H1 (cell line): ENCODE measurements at regions not wholly inside any gene's neighbourhood (a gene's known extent, or its start where the extent isn't known, plus 50 kb on each side); places are given as distances from the start of the nearest gene placed in this dataset.

ENCODE experiments used
- CTCF ChIA-PET: fragments of 300-600 bp; sonication (Branson Sonifier 250); formaldehyde crosslinking; loops from one replicate; lab custom pipeline; 2021; ENCODE audit not compliant: partially characterized antibody; lab: Charles Lee
- POLR2A ChIA-PET: fragments of 300-600 bp; sonication (Branson Sonifier 250); formaldehyde crosslinking; loops from one replicate; lab custom pipeline; 2021; ENCODE audit warnings: inconsistent platforms; ENCODE audit not compliant: partially characterized antibody; lab: Charles Lee
- DNase-seq, 2 experiments: peaks; one replicate each; pipeline versions ENCODE4 v3.0.0 to v3.0.0-alpha.2; 2010 to 2022; ENCODE audit warnings: low spot score in 2 of 2, low read depth in 1 of 2, mixed read lengths in 1 of 2
- FAIRE-seq: peaks from 2 replicates; lab custom pipeline; 2011; peaks lifted over from hg19 to GRCh38; lab: Jason Lieb, UNC
- H2AFZ ChIP-seq: 2 replicates; pipeline ENCODE4 v1.8.1; 2012; ENCODE audit warnings: low read length, inconsistent platforms
- H2AK5ac ChIP-seq: 2 replicates; pipeline ENCODE4 v1.6.1; 2013; ENCODE audit warnings: low read depth, low read length
- H2BK120ac ChIP-seq: replicated peaks from 2 replicates; pipeline ENCODE3; 2013; ENCODE audit warnings: low read depth, low read length, inconsistent platforms
- H2BK12ac ChIP-seq: 2 replicates; pipeline ENCODE4 v1.6.1; 2013; ENCODE audit warnings: low read depth, low read length
- H2BK15ac ChIP-seq: 2 replicates; pipeline ENCODE4 v1.6.1; 2013; ENCODE audit warnings: low read length
- H2BK20ac ChIP-seq: 2 replicates; pipeline ENCODE4 v1.6.1; 2013; ENCODE audit warnings: low read length
- H2BK5ac ChIP-seq: 2 replicates; pipeline ENCODE4 v1.6.1; 2013; ENCODE audit warnings: low read depth, low read length
- H3K14ac ChIP-seq: 2 replicates; pipeline ENCODE4 v1.6.1; 2013; ENCODE audit warnings: inconsistent platforms; ENCODE audit not compliant: insufficient read length
- H3K18ac ChIP-seq: 2 replicates; pipeline ENCODE4 v1.6.1; 2013; ENCODE audit warnings: low read length; ENCODE audit errors: extremely low read depth
- H3K23ac ChIP-seq: 2 replicates; pipeline ENCODE4 v1.6.1; 2013; ENCODE audit warnings: inconsistent platforms; ENCODE audit not compliant: insufficient read length
- H3K23me2 ChIP-seq: 2 replicates; pipeline ENCODE4 v1.6.1; 2013; ENCODE audit warnings: low read depth, low read length
- H3K27ac ChIP-seq: 2 replicates; pipeline ENCODE4 v1.6.1; 2011; ENCODE audit warnings: low read depth, low read length, inconsistent platforms
- H3K27me3 ChIP-seq, 4 experiments: replicated peaks in 1 of 4; 1 replicate in 1 of 4; 2 replicates in 3 of 4; pipeline versions ENCODE4 v1.6.1 to v1.8.1; 2011 to 2013; ENCODE audit warnings: low read length in 3 of 4, mild to moderate bottlenecking in 3 of 4, inconsistent platforms in 2 of 4, mixed read lengths in 2 of 4, moderate library complexity in 1 of 4; ENCODE audit not compliant: control insufficient read depth in 3 of 4, insufficient read depth in 3 of 4; ENCODE audit errors: extremely low read depth in 1 of 4
- H3K36me3 ChIP-seq, 4 experiments: 2 replicates each; pipeline versions ENCODE4 v1.6.1 to v1.8.1; 2011 to 2013; ENCODE audit warnings: mild to moderate bottlenecking in 4 of 4, low read length in 3 of 4, moderate library complexity in 2 of 4, control low read depth in 1 of 4, inconsistent platforms in 1 of 4; ENCODE audit not compliant: insufficient read depth in 4 of 4, control insufficient read depth in 2 of 4
- H3K4ac ChIP-seq: replicated peaks from 2 replicates; pipeline ENCODE3; 2013; ENCODE audit warnings: low read length, low read depth, mixed read lengths, inconsistent platforms; ENCODE audit not compliant: insufficient read length
- H3K4me1 ChIP-seq, 4 experiments: replicated peaks in 1 of 4; 1 replicate in 1 of 4; 2 replicates in 3 of 4; pipeline versions ENCODE4 v1.6.1 to v1.8.1; 2011 to 2013; ENCODE audit warnings: low read length in 3 of 4, inconsistent platforms in 2 of 4, mixed read lengths in 1 of 4; ENCODE audit not compliant: insufficient read depth in 4 of 4, control insufficient read depth in 3 of 4
- H3K4me2 ChIP-seq, 2 experiments: 2 replicates each; pipeline versions ENCODE4 v1.6.1 to v1.8.1; 2011 to 2013; ENCODE audit warnings: low read depth in 2 of 2, low read length in 2 of 2, control low read depth in 1 of 2, inconsistent platforms in 1 of 2, mild to moderate bottlenecking in 1 of 2; ENCODE audit not compliant: insufficient read depth in 1 of 2
- H3K4me3 ChIP-seq, 4 experiments: fragments of 200-600, 300-600 bp in 1 of 4; sonication (generic), shearing (Covaris generic), sonication (Bioruptor Twin) in 1 of 4; 2 replicates each; pipeline versions ENCODE4 v1.5.1 to v1.8.1; 2011 to 2016; ENCODE audit warnings: low read length in 4 of 4, low read depth in 3 of 4, control low read depth in 2 of 4, inconsistent platforms in 2 of 4, mild to moderate bottlenecking in 2 of 4, mixed read lengths in 1 of 4, moderate library complexity in 1 of 4; ENCODE audit not compliant: insufficient read depth in 2 of 4; ENCODE audit errors: extremely low read depth in 1 of 4
- H3K56ac ChIP-seq: replicated peaks from 2 replicates; pipeline ENCODE3; 2013; ENCODE audit warnings: low read depth, mild to moderate bottlenecking, mixed read lengths, low read length, inconsistent platforms; ENCODE audit not compliant: insufficient read length
- H3K79me1 ChIP-seq: 2 replicates; pipeline ENCODE4 v1.6.1; 2013; ENCODE audit warnings: low read depth, low read length, control low read depth
- H3K79me2 ChIP-seq, 2 experiments: 2 replicates each; pipeline versions ENCODE4 v1.6.1 to v1.8.1; 2012 to 2013; ENCODE audit warnings: low read length in 2 of 2, mild to moderate bottlenecking in 2 of 2, inconsistent platforms in 1 of 2; ENCODE audit not compliant: insufficient read depth in 2 of 2, control insufficient read depth in 1 of 2
- H3K9ac ChIP-seq, 4 experiments: replicated peaks in 1 of 4; 1 replicate in 1 of 4; 2 replicates in 3 of 4; pipeline versions ENCODE4 v1.6.1 to v1.8.1; 2011 to 2013; ENCODE audit warnings: low read depth in 3 of 4, low read length in 3 of 4, control low read depth in 2 of 4, mild to moderate bottlenecking in 2 of 4, moderate library complexity in 2 of 4, inconsistent platforms in 1 of 4; ENCODE audit errors: extremely low read depth in 1 of 4
- H3K9me3 ChIP-seq, 2 experiments: 2 replicates each; pipeline versions ENCODE4 v1.6.1 to v1.8.1; 2012 to 2013; ENCODE audit warnings: mild to moderate bottlenecking in 2 of 2, moderate library complexity in 2 of 2, control low read depth in 1 of 2, inconsistent platforms in 1 of 2, low read depth in 1 of 2, low read length in 1 of 2, mixed read lengths in 1 of 2; ENCODE audit not compliant: insufficient read depth in 2 of 2
- H4K20me1 ChIP-seq, 2 experiments: replicated peaks in 1 of 2; 2 replicates each; pipeline versions ENCODE3 to v1.8.1; 2011 to 2013; ENCODE audit warnings: inconsistent platforms in 2 of 2, low read length in 2 of 2, mild to moderate bottlenecking in 1 of 2; ENCODE audit not compliant: insufficient read depth in 2 of 2, control insufficient read depth in 1 of 2
- H4K5ac ChIP-seq: 2 replicates; pipeline ENCODE4 v1.6.1; 2013; ENCODE audit warnings: low read length, low read depth, mixed read lengths, inconsistent platforms; ENCODE audit not compliant: insufficient read length
- H4K8ac ChIP-seq: 2 replicates; pipeline ENCODE4 v1.8.0; 2013; ENCODE audit warnings: mild to moderate bottlenecking, moderate library complexity, low read length, inconsistent platforms; ENCODE audit not compliant: insufficient read depth; ENCODE audit errors: extremely low read depth
- H4K91ac ChIP-seq: replicated peaks from 2 replicates; pipeline ENCODE3; 2013; ENCODE audit warnings: low read length, mixed read lengths, inconsistent platforms; ENCODE audit not compliant: insufficient read length
- BRCA1 ChIP-seq: IDR thresholded peaks from 2 replicates; pipeline ENCODE4 v1.6.1; 2012; ENCODE audit warnings: low read depth, low read length, improper control_type of control experiment
- CHD1 ChIP-seq: IDR thresholded peaks from 2 replicates; pipeline ENCODE4 v1.6.1; 2012; ENCODE audit warnings: low read depth, low read length, improper control_type of control experiment
- FOSL1 ChIP-seq: IDR thresholded peaks from 2 replicates; pipeline ENCODE4 v1.6.1; 2011; ENCODE audit warnings: mild to moderate bottlenecking, low read depth, low read length, moderate library complexity; ENCODE audit not compliant: insufficient read depth
- JUN ChIP-seq: IDR thresholded peaks from 2 replicates; pipeline ENCODE4 v1.6.1; 2011; ENCODE audit warnings: low read depth, mild to moderate bottlenecking, improper control_type of control experiment, low read length
- MAFK ChIP-seq: IDR thresholded peaks from 2 replicates; pipeline ENCODE4 v1.6.1; 2012; ENCODE audit warnings: low read depth, mild to moderate bottlenecking, improper control_type of control experiment, low read length
- MAX ChIP-seq: IDR thresholded peaks from 2 replicates; pipeline ENCODE4 v1.6.1; 2012; ENCODE audit warnings: inconsistent platforms
- NANOG ChIP-seq: IDR thresholded peaks from 2 replicates; pipeline ENCODE4 v1.6.1; 2011; ENCODE audit warnings: low read length, low read depth, mild to moderate bottlenecking, inconsistent platforms; ENCODE audit not compliant: insufficient read depth, poor library complexity, severe bottlenecking
- POU5F1 ChIP-seq: IDR thresholded peaks from 2 replicates; pipeline ENCODE4 v1.6.1; 2011; ENCODE audit warnings: low read depth, mild to moderate bottlenecking, low read length, moderate library complexity
- SRF ChIP-seq: IDR thresholded peaks from 2 replicates; pipeline ENCODE4 v1.6.1; 2011; ENCODE audit warnings: mild to moderate bottlenecking, low read depth, low read length, moderate library complexity
- ZNF274 ChIP-seq: IDR thresholded peaks from 2 replicates; pipeline ENCODE4 v1.7.0; 2012; ENCODE audit warnings: low read length, borderline replicate concordance; ENCODE audit errors: extremely low read depth
- WGBS, 2 experiments: shearing (Covaris generic) in 1 of 2; methylation state at CpG; one replicate each; pipeline versions ENCODE4 v1.1.6 to v1.1.7; 2013 to 2015; ENCODE audit warnings: low lambda C conversion rate in 2 of 2, mixed read lengths in 2 of 2, inconsistent platforms in 1 of 2, low coverage in 1 of 2, missing lambda C conversion rate in 1 of 2; ENCODE audit not compliant: insufficient replicate concordance in 2 of 2, insufficient coverage in 1 of 2, insufficient read length in 1 of 2; ENCODE audit errors: extremely low coverage in 1 of 2, missing lambda C conversion rate in 1 of 2; 5-methylcytosine and 5-hydroxymethylcytosine counted together

GRCh38 chr5:92552206-92553160, 1028.5 kb downstream of the NR2F1-AS1 start:
- Histone ChIP-seq H2BK20ac (no peak overlapping the region), H3K79me1 (no peaks in the 10 kb centered on the region; the same call in 1 of the 2 replicates), H2AK5ac (no peak overlapping the region), H3K23me2 (no peaks in the 10 kb centered on the region), H3K56ac (no peak overlapping the region), H3K4me1 (no peaks in the 10 kb centered on the region; a peak in 1 of 7 replicates), H4K8ac (no peak overlapping the region), H3K23ac (no peak overlapping the region), H2AFZ (no peak overlapping the region; the same call in 1 of the 2 replicates), H3K4me2 (no peak overlapping the region), H3K79me2 (no peaks in the 10 kb centered on the region), H3K4me3 (no peak overlapping the region), H3K36me3 (no peaks in the 10 kb centered on the region), H3K18ac (no peak overlapping the region), H2BK15ac (no peak overlapping the region), H3K9me3 (no peaks in the 10 kb centered on the region), H4K5ac (no peak overlapping the region), H4K20me1 (no peaks in the 10 kb centered on the region), H3K27me3 (no peaks in the 10 kb centered on the region), H4K91ac (no peak overlapping the region), H2BK12ac (no peak overlapping the region), H3K9ac (no peak overlapping the region), H2BK120ac (no peak overlapping the region), H2BK5ac (no peak overlapping the region), H3K14ac (no peak overlapping the region), H3K4ac (no peak overlapping the region), H3K27ac (no peak overlapping the region)
- TF ChIP-seq JUN (no peak), CHD1 (no peak), SRF (no peak), POU5F1 (no peak), MAFK (no peak), BRCA1 (no peak), NANOG (no peak), MAX (no peak), ZNF274 (no peak), FOSL1 (no peak)
- ChIA-PET CTCF (no interaction called here), POLR2A (no interaction called here)
- 92% methylated on average over 8 of the region's 8 CpGs; no CpG with 5 or more reads in 1 of the 2 experiments for WGBS, 2 experiments
- DNase-seq (no peak), FAIRE-seq (no peak)
